DMS53 (cell line): ENCODE measurements at regions not wholly inside any gene's neighbourhood (a gene's known extent, or its start where the extent isn't known, plus 50 kb on each side); places are given as distances from the start of the nearest gene placed in this dataset.
A peak's percentile ranks its signal among the peaks of the same experiment; 100 is the strongest.

Experiments
- DNase-seq: peaks from one replicate; lab custom pipeline; 2025; lab: John Stamatoyannopoulos, UW

GRCh38 chr7:114755856-114756255 lies 166.0 kb upstream of the MDFIC start:
- no peak for DNase-seq

DNA sequence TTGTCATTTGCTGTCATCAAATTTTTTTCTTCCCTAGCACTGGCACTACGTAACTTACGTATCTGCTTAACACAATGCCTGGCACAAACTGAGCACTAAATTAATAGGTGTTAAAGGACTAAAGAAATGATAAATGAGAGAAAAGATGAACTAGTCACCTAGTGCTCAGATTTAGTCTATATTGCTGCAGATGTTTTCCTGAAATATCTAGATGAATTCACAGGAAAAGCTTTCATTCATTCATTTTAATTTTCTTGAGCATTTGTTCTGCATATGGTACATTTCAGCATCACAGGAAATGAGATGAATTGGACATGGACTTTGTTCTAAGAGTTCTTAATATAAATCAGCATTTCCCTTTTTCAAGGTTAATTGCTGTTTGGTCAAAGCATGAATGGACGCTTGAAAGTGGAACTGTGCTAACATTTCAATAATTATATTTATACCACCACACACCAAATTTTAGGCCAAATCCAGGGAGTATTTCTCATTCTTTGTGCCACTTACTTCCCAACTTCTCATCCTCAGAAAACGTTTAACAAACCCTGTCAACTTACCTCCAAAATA lies 163.2 kb upstream of the MDFIC start:
- no peak for DNase-seq

- peak; percentile 54 for DNase-seq
Observed at GRCh38 chr7:114759347-114760062, 162.4 kb upstream of the MDFIC start.

- no peak for DNase-seq
Observed at GRCh38 chr7:114760477-114760876, 161.4 kb upstream of the MDFIC start.

DNA sequence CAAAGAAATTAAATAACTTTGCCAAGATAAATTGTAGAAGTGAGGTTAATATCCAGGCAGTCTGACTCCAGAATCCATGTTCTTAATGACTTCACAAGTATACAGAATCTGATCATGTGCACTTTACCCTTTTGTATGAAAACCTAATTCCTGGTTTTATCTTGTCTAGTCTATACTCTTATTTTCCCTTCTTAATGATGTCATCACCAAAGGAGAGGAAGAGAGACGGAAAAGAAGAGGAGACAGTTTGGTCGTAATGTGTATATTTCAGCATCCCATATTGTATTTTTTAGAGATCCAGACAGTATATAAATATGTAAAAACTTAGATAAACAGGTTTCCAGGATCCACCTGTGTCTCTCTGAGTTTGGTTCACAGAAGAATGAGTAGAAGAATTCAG lies 159.9 kb upstream of the MDFIC start:
- DNase-seq: no peak

DNA sequence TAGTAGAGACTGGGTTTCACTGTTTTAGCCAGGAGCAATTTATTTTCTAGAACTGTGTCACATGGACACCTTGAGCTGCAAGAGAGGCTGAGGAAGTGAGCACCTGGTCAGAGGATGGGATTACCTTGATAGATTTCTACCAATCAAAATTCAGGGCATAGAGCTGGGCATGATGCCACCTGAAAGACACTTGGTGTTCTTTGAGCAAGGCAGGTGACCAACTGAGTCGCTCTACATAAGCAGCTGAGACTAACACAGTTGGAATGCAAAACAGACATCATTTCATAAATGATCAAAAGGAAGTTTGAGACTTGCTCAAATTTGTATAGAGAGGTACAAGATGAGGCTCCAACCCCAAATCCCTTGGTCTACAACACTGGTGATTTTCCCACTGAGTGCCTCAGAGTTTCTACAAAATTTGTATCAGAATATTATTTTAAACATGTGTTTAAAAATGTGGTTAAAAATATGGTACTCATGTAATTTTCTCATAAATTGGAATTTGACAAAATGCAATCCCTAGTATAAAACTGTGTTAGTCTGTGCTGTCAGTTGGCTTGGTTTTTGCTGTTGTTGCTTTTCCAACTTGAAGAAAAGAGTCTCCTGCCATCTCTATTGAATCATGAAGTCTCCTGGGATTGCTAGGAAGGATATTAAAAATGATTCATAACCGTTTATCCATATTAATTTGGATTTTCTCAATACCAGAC lies 156.4 kb upstream of the MDFIC start:
- DNase-seq: no peak

- DNase-seq: no peak
Observed at GRCh38 chr7:114766041-114766356, 155.9 kb upstream of the MDFIC start.

- no peak for DNase-seq
Observed at GRCh38 chr7:114777288-114777687, 144.6 kb upstream of the MDFIC start.

GRCh38 chr7:114783508-114783907 lies 138.4 kb upstream of the MDFIC start:
- DNase-seq: no peak

GRCh38 chr7:114784177-114784576 lies 137.7 kb upstream of the MDFIC start:
- no peak for DNase-seq

- no peak for DNase-seq
Observed at GRCh38 chr7:114784746-114785145, 137.1 kb upstream of the MDFIC start.

DNA sequence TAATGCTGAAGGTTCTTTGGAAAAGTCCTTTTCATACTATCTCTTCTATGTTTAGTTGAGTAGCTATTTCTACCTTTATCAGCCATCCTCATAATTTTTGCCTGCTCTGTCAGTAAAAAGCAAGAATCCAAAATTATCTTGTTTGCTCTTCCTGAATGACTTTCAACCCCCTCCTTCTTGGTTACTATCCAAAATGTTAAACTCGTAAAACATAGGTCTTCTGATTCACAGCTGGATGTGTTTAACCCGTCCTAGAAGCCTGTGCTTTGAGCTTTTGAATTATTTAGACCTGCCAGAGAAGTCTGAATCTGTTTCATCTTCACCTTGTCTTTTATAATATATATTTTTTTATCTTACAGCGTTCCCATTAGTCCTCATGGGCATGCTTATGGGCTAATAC lies 136.4 kb upstream of the MDFIC start:
- DNase-seq: no peak

DNA sequence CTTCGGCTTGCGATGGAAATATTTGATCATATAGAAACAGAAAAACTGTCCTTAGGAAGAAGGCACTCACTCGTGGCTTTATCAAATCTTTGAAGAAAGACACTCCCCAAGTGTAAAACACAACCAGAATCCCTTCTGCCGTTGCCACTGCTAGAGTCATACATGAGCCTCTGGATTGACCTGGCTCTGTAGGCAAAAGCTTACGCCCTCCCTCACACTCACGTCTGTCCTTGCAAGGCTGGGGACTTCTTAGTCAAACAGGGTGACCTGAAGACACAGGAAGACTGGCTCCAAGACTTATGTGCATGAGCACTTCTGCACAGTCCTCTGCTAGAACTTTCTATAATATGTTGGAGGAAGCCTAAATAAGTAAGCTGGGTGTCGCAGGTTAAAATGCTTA lies 135.4 kb upstream of the MDFIC start:
- DNase-seq: no peak

DNA sequence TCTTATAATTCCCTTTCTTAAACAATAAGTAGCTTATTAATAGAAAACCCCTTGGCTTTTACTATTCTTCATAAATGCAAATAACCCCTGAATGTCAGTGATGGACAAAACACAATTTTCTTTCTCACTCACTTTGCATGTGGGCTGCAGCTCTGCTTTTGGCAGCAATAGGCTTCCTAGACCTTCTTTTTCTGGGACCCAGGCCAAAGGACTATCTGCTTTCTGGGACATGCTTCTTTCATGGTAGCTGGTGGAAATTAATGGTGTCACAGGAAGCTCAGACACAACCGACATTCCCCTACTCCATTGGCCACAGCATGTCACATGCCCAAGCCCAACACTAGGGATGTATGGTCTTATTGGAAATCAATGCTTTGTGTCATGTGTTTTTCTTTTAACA lies 134.3 kb upstream of the MDFIC start:
- DNase-seq: no peak

DNA sequence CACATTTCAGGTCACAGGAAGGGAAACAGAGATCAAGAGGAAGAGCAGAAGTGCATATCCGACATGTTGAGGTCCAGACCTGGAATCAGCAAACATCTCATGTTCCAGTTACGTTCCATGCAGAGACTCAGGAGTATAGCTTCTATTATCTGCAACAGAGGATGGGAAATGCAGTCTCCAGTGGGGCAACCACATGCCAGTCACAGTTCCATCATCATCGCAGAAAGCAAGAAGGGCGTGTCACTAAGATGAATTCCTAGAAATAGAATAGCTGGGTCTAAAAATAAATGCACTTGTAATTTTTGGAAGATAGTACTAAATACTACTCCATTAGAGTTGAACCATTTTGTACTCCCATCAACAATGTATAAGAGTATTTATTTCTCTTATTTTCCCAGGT lies 133.2 kb upstream of the MDFIC start:
- no peak for DNase-seq

- DNase-seq: no peak
Observed at GRCh38 chr7:114789161-114789560, 132.7 kb upstream of the MDFIC start.

- no peak for DNase-seq
Observed at GRCh38 chr7:114789871-114790311, 132.0 kb upstream of the MDFIC start.

- no peak for DNase-seq
Observed at GRCh38 chr7:114790521-114790920, 131.4 kb upstream of the MDFIC start.

GRCh38 chr7:114791771-114792170 lies 130.1 kb upstream of the MDFIC start:
- no peak for DNase-seq

DNA sequence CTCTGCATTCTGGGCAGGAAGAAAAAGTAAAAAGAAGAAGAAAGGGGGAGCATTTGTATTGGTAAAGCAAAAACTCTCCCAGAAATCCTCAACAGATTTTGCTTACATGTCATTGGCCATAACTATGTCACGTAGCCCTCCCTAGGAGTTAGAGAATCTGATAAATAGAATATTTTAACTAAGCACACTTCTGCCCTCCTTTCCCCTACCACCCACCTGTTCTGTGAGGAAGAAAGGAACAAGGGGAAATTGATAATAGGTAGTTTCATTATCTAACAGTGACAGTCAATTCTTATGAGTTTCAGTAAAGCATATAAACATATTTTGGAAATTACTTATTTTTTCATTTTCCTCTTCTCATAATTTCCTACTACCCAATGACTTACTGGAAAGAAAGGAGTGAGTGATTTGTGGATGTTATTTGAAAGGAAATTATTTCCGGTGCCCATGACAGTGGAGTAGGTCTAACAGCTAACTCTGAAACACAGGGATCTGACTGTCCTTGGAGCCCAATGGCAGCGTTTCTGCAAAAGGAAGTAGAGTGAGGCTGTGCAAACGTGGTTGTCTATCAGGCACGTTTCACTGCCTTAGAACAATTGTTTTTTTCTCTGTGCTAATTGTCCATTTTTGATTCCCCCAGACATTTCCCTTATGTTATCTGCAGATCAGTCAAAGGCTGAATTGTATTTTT lies 128.6 kb upstream of the MDFIC start:
- no peak for DNase-seq

- no peak for DNase-seq
Observed at GRCh38 chr7:114795475-114795874, 126.4 kb upstream of the MDFIC start.

DNA sequence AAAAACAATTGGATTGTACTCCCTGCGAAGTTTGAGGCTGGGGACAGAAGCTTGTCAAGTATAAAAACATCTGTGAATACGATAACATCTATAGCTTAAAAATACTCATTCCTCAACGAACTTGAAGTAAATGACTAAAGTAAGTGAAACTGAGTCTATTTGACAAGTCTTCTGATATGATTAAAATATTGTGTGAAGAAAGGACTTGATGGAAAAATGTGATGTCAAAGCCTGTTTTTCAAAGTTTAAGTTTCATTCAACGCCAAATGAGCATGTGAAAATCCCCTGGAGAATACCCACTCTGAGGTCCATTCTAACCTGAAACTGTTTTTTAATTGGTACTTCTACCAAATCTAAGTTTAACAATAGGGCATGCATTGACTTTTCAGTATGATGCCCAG lies 122.3 kb upstream of the MDFIC start:
- DNase-seq: no peak

GRCh38 chr7:114802632-114803031 lies 119.3 kb upstream of the MDFIC start:
- no peak for DNase-seq
